T-helper 17 cell (primary cell): ENCODE measurements at regions not wholly inside any gene's neighbourhood (a gene's known extent, or its start where the extent isn't known, plus 50 kb on each side); places are given as distances from the start of the nearest gene placed in this dataset.
"Not testable (repeated sequence)": the region's sequence is repeated elsewhere in the genome, so short reads cannot be mapped to it uniquely, and the experiment has no call there.

Source experiments
- ATAC-seq: fragments of 150-1000 bp; cut with Tn5 transposase; 2 replicates; pipeline ENCODE4 v1.10.0; 2021; ENCODE audit warnings: mild to moderate bottlenecking, moderate library complexity
- DNase-seq, 3 donors: peaks; one replicate each; pipeline versions ENCODE4 v3.0.0 to v3.0.0-alpha.2; 2020 to 2021
- H3K9me3 ChIP-seq: one replicate; pipeline ENCODE4 v1.7.0; 2013; ENCODE audit warnings: low read length, mild to moderate bottlenecking; ENCODE audit not compliant: control insufficient read depth, poor library complexity, severe bottlenecking
- H3K27ac Mint-ChIP-seq: one replicate; pipeline ENCODE4 v1.8.0; 2022; ENCODE audit warnings: mild to moderate bottlenecking, moderate library complexity, mixed read lengths
- H3K27me3 Mint-ChIP-seq: one replicate; pipeline ENCODE4 v1.8.0; 2022; ENCODE audit warnings: mixed read lengths
- H3K36me3 Mint-ChIP-seq: one replicate; pipeline ENCODE4 v1.8.0; 2022; ENCODE audit warnings: low read depth, mixed read lengths
- H3K4me1 Mint-ChIP-seq: one replicate; pipeline ENCODE4 v1.8.0; 2022; ENCODE audit warnings: mild to moderate bottlenecking, mixed read lengths
- H3K4me3 Mint-ChIP-seq: one replicate; pipeline ENCODE4 v1.8.0; 2022; ENCODE audit warnings: mild to moderate bottlenecking, moderate library complexity, mixed read lengths

- ATAC-seq: no peak
- no peaks in the 10 kb centered on the region for H3K4me1 Mint-ChIP-seq
Measured at GRCh38 chr1:55774446-55774845, 559.3 kb upstream of the USP24 start.

GRCh38 chr1:55773211-55773940 is 558.2 kb upstream of the USP24 start:
- Mint-ChIP-seq H3K27ac (no peak overlapping the region), H3K27me3 (no peaks in the 10 kb centered on the region), H3K4me1 (no peaks in the 10 kb centered on the region), H3K36me3 (no peaks in the 10 kb centered on the region), H3K4me3 (no peak overlapping the region)
- ATAC-seq: no peak
- H3K9me3 ChIP-seq: no peaks in the 10 kb centered on the region
- no peak for DNase-seq

More at GRCh38 chr1:55774446-55774845, 559.3 kb upstream of the USP24 start:
- no peak overlapping the region for H3K27ac Mint-ChIP-seq
- H3K27me3 Mint-ChIP-seq: no peaks in the 10 kb centered on the region
- no peak for DNase-seq
- no peak overlapping the region for H3K4me3 Mint-ChIP-seq
- H3K9me3 ChIP-seq: no peaks in the 10 kb centered on the region
- no peaks in the 10 kb centered on the region for H3K36me3 Mint-ChIP-seq

GRCh38 chr1:55768327-55768952 is 553.3 kb upstream of the USP24 start:
- Mint-ChIP-seq H3K27ac (no peak overlapping the region), H3K4me3 (no peak overlapping the region), H3K4me1 (no peaks in the 10 kb centered on the region), H3K36me3 (no peaks in the 10 kb centered on the region), H3K27me3 (no peaks in the 10 kb centered on the region)
- H3K9me3 ChIP-seq: no peaks in the 10 kb centered on the region
- no peak for DNase-seq
- ATAC-seq: no peak

- DNase-seq (no peak), ATAC-seq (no peak)
- no peaks in the 10 kb centered on the region for H3K36me3 Mint-ChIP-seq
- no peaks in the 10 kb centered on the region for H3K27me3 Mint-ChIP-seq
- H3K4me1 Mint-ChIP-seq: no peaks in the 10 kb centered on the region
- no peaks in the 10 kb centered on the region for H3K9me3 ChIP-seq
- no peak overlapping the region for H3K4me3 Mint-ChIP-seq
- H3K27ac Mint-ChIP-seq: no peak overlapping the region
Measured at GRCh38 chr1:55767171-55767570, 552.0 kb upstream of the USP24 start.

- not testable (repeated sequence) for H3K4me3 Mint-ChIP-seq, H3K27me3 Mint-ChIP-seq, H3K4me1 Mint-ChIP-seq, H3K27ac Mint-ChIP-seq, ATAC-seq, H3K9me3 ChIP-seq, DNase-seq, H3K36me3 Mint-ChIP-seq
Measured at GRCh38 chr1:55765505-55765904, 550.3 kb upstream of the USP24 start.

GRCh38 chr1:55751776-55752175 is 536.6 kb upstream of the USP24 start:
- Mint-ChIP-seq H3K27me3 (peaks cover 28% of the 10 kb centered on the region), H3K27ac (no peak overlapping the region), H3K36me3 (no peaks in the 10 kb centered on the region), H3K4me1 (no peaks in the 10 kb centered on the region), H3K4me3 (no peak overlapping the region)
- DNase-seq: no peak
- ATAC-seq: no peak
- H3K9me3 ChIP-seq: no peaks in the 10 kb centered on the region

GRCh38 chr1:55750628-55750995 is 535.4 kb upstream of the USP24 start:
- ATAC-seq (no peak), DNase-seq (no peak)
- H3K4me3 Mint-ChIP-seq: no peak overlapping the region
- no peaks in the 10 kb centered on the region for H3K36me3 Mint-ChIP-seq
- H3K27ac Mint-ChIP-seq: no peak overlapping the region
- peaks cover 18% of the 10 kb centered on the region for H3K27me3 Mint-ChIP-seq
- no peaks in the 10 kb centered on the region for H3K9me3 ChIP-seq
- H3K4me1 Mint-ChIP-seq: no peaks in the 10 kb centered on the region

- no peak overlapping the region for H3K27ac Mint-ChIP-seq
- H3K36me3 Mint-ChIP-seq: no peaks in the 10 kb centered on the region
- H3K4me1 Mint-ChIP-seq: no peaks in the 10 kb centered on the region
- H3K27me3 Mint-ChIP-seq: peaks cover 13% of the 10 kb centered on the region
- H3K4me3 Mint-ChIP-seq: no peak overlapping the region
- no peaks in the 10 kb centered on the region for H3K9me3 ChIP-seq
- no peak for DNase-seq
- ATAC-seq: no peak
Measured at GRCh38 chr1:55749975-55750627, 534.9 kb upstream of the USP24 start.

GRCh38 chr1:55747408-55747841 is 532.3 kb upstream of the USP24 start:
- Mint-ChIP-seq H3K4me3 (no peak overlapping the region), H3K27ac (no peak overlapping the region), H3K36me3 (no peaks in the 10 kb centered on the region), H3K4me1 (no peaks in the 10 kb centered on the region), H3K27me3 (peaks cover 4% of the 10 kb centered on the region)
- H3K9me3 ChIP-seq: no peaks in the 10 kb centered on the region
- no peak for ATAC-seq
- no peak for DNase-seq

- Mint-ChIP-seq H3K4me3 (no peak overlapping the region), H3K27ac (no peak overlapping the region), H3K27me3 (peaks cover 4% of the 10 kb centered on the region), H3K36me3 (no peaks in the 10 kb centered on the region), H3K4me1 (no peaks in the 10 kb centered on the region)
- no peaks in the 10 kb centered on the region for H3K9me3 ChIP-seq
- no peak for ATAC-seq
- no peak for DNase-seq
Measured at GRCh38 chr1:55746710-55747109, 531.5 kb upstream of the USP24 start.

GRCh38 chr1:55741516-55741915 is 526.4 kb upstream of the USP24 start:
- no peak for DNase-seq
- no peaks in the 10 kb centered on the region for H3K9me3 ChIP-seq
- Mint-ChIP-seq H3K27ac (no peak overlapping the region), H3K4me3 (no peak overlapping the region), H3K36me3 (no peaks in the 10 kb centered on the region), H3K4me1 (no peaks in the 10 kb centered on the region), H3K27me3 (no peaks in the 10 kb centered on the region)
- ATAC-seq: no peak

GRCh38 chr1:55735106-55735505 is 519.9 kb upstream of the USP24 start:
- no peaks in the 10 kb centered on the region for H3K9me3 ChIP-seq
- ATAC-seq (no peak), DNase-seq (no peak)
- Mint-ChIP-seq H3K27me3 (peaks cover 6% of the 10 kb centered on the region), H3K4me1 (no peaks in the 10 kb centered on the region), H3K36me3 (no peaks in the 10 kb centered on the region), H3K27ac (no peak overlapping the region), H3K4me3 (no peak overlapping the region)

GRCh38 chr1:55726994-55727393 is 511.8 kb upstream of the USP24 start:
- H3K27me3 Mint-ChIP-seq: peaks cover under 1% of the 10 kb centered on the region
- H3K9me3 ChIP-seq: no peaks in the 10 kb centered on the region
- no peaks in the 10 kb centered on the region for H3K4me1 Mint-ChIP-seq
- H3K27ac Mint-ChIP-seq: no peak overlapping the region
- H3K4me3 Mint-ChIP-seq: no peak overlapping the region
- H3K36me3 Mint-ChIP-seq: no peaks in the 10 kb centered on the region
- DNase-seq (no peak), ATAC-seq (no peak)

- ATAC-seq (no peak), DNase-seq (no peak)
- H3K4me1 Mint-ChIP-seq: no peaks in the 10 kb centered on the region
- H3K4me3 Mint-ChIP-seq: no peak overlapping the region
- no peaks in the 10 kb centered on the region for H3K27me3 Mint-ChIP-seq
- no peaks in the 10 kb centered on the region for H3K36me3 Mint-ChIP-seq
- no peaks in the 10 kb centered on the region for H3K9me3 ChIP-seq
- H3K27ac Mint-ChIP-seq: no peak overlapping the region
Measured at GRCh38 chr1:55725378-55725777, 510.2 kb upstream of the USP24 start.
